Adrenal gland (tissue), 9 donors: ENCODE measurements at regions not wholly inside any gene's neighbourhood (a gene's known extent, or its start where the extent isn't known, plus 50 kb on each side); places are given as distances from the start of the nearest gene placed in this dataset.

ENCODE experiments used
- DNase-seq, 7 donors: peaks; one replicate each; pipeline ENCODE4 v3.0.0-alpha.2; 2019 to 2020
- H3K27ac ChIP-seq, 5 donors: fragments of 200-600 bp; sonication (generic) in 4 of 5; 1 replicate in 3 of 5; 2 replicates in 2 of 5; pipeline versions ENCODE4 v1.5.1 to v1.8.0; 2016 to 2020; ENCODE audit warnings: mild to moderate bottlenecking in 1 of 5
- H3K27me3 ChIP-seq: fragments of 200-600 bp; 2 replicates; pipeline ENCODE4 v1.8.0; 2021
- H3K36me3 ChIP-seq, 2 donors: fragments of 200-600 bp; replicated peaks in 1 of 2; 1 replicate in 1 of 2; 2 replicates in 1 of 2; pipeline versions ENCODE4 v1.5.1 to v1.8.0; 2018 to 2022
- H3K4me1 ChIP-seq, 2 donors: fragments of 200-600 bp; replicated peaks in 1 of 2; 1 replicate in 1 of 2; 2 replicates in 1 of 2; pipeline versions ENCODE4 v1.5.1 to v1.8.0; 2018 to 2021
- H3K4me3 ChIP-seq, 4 donors: fragments of 200-600 bp; sonication (generic) in 3 of 4; one replicate each; pipeline ENCODE4 v1.5.1; 2016 to 2018
- H3K9me3 ChIP-seq, 3 donors: fragments of 200-600 bp; sonication (generic) in 1 of 3; replicated peaks in 1 of 3; 1 replicate in 2 of 3; 2 replicates in 1 of 3; pipeline versions ENCODE4 v1.5.1 to v1.8.0; 2016 to 2021
- POLR2A ChIP-seq, 2 donors: fragments of 450-650 bp; IDR thresholded peaks; one replicate each; pipeline ENCODE4 v1.6.1; 2017; ENCODE audit warnings: antibody characterized with exemption in 2 of 2, mild to moderate bottlenecking in 2 of 2, moderate library complexity in 1 of 2
- WGBS, 4 donors: extraction: QIAGEN DNeasy Blood & Tissue Kit in 2 of 4; methylation state at CpG; one replicate each; pipeline versions ENCODE4 v1.1.5 to v1.1.7; 2013 to 2017; 5-methylcytosine and 5-hydroxymethylcytosine counted together
- intact Hi-C, 2 donors: fragments of 100-400 bp; cut with DNase I; formaldehyde crosslinking; loops; one replicate each; pipeline versions ENCODE4 v1.14.1 to v1.15.0; 2022 to 2023
- TF ChIP-seq, protein P1 (sequence below), 6 experiments: fragments of 450-650 bp in 4 of 6; fragments of 200-600 bp in 2 of 6; sonication (generic) in 1 of 6; IDR thresholded peaks; 1 replicate in 5 of 6; 2 replicates in 1 of 6; pipeline versions ENCODE4 v1.5.1 to v1.8.0; 2016 to 2021; ENCODE audit warnings: antibody characterized with exemption in 6 of 6, mild to moderate bottlenecking in 2 of 6, moderate library complexity in 1 of 6
- donor health status: healthy with polysubstance abuse.
- donor health status: Bipolar disorder and iron deficiency.
- donor health status: DM: yes; HTN: yes; CAD: no.
- donor health status: DM: no; HTN: no; CAD: no.
- donor health status: DM: no; HTN: no; CAD: no.

DNA sequence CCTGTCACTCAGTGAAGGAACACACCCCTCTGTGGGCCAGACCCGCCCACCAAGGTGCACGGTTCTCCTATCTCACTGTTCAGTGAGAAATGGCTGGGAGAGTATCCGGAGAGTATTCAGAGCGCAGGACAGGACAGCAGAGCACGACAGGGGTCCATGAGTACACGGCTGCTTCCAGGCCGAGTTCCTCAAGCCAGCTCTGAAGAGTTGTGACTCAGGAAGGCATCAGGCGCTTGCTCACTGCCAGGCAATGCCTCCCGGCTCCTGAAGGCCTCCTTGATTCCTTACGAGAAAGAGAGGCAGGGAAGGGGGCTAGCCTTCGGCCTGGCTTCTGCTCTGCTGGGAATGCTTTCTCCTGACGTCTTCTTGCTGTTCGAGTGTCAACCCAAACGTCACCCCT is 132.1 kb upstream of the PPP1R26 start:
- Histone ChIP-seq H3K9me3 (no peaks in the 10 kb centered on the region), H3K27ac (no peak overlapping the region), H3K36me3 (no peaks in the 10 kb centered on the region), H3K4me1 (no peaks in the 10 kb centered on the region), H3K27me3 (peaks cover 11% of the 10 kb centered on the region), H3K4me3 (no peak overlapping the region)
- TF ChIP-seq, protein P1, sequence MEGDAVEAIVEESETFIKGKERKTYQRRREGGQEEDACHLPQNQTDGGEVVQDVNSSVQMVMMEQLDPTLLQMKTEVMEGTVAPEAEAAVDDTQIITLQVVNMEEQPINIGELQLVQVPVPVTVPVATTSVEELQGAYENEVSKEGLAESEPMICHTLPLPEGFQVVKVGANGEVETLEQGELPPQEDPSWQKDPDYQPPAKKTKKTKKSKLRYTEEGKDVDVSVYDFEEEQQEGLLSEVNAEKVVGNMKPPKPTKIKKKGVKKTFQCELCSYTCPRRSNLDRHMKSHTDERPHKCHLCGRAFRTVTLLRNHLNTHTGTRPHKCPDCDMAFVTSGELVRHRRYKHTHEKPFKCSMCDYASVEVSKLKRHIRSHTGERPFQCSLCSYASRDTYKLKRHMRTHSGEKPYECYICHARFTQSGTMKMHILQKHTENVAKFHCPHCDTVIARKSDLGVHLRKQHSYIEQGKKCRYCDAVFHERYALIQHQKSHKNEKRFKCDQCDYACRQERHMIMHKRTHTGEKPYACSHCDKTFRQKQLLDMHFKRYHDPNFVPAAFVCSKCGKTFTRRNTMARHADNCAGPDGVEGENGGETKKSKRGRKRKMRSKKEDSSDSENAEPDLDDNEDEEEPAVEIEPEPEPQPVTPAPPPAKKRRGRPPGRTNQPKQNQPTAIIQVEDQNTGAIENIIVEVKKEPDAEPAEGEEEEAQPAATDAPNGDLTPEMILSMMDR (IDR thresholded peaks at IDR 0.05): no peak
- no peak for TF ChIP-seq POLR2A (IDR thresholded peaks at IDR 0.05)
- 60 to 79% (median 71%) methylated on average over 10 to 14 of the region's 14 CpGs for WGBS, 4 donors
- intact Hi-C loops: loop anchor here in 1 of 2 donors (10.0 kb wide), 1 partner anchor 653 kb away; no protein-coding TSS in a partner anchor
- DNase-seq: no peak

DNA sequence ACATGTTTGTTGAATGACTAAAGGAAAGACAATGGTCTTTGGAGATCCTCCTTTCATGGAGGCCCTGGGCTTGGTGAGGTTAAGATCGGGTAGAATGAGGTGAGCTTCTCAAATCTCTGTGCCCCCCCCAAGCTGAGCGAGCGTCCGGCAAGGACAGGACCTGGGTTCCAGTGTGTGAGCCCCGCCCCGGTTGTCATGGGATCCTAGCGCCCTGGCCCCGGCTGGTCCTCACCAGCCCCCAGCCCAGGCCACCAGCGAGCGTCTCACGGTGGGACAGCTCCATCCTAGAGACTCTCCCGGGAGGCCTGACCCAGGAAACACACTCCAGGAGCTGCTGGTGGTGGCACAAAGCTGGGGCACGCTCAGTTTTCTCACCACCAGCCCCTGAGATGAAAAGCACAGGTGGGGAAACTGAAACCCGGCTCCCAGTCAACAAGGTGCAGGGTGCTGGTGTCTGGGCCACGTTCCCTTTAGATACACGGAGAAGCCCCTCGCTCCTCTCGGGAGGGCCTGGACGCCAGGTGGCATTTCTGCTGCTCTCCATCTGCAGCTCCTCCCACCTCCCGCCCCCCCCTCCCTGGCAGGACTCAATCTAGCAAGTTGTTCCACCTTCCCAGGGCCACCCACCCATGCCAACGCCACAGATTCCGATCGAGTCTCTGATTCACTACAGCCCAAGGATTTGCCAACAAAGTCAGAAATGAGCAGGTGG is 131.3 kb upstream of the PPP1R26 start:
- WGBS, 4 donors: 69 to 86% (median 80%) methylated on average over 9 to 23 of the region's 23 CpGs
- TF ChIP-seq, protein P1 (IDR thresholded peaks at IDR 0.05): no peak
- TF ChIP-seq POLR2A (IDR thresholded peaks at IDR 0.05): no peak
- peaks cover 7% of the 10 kb centered on the region for H3K27me3 ChIP-seq
- no peak overlapping the region for H3K4me3 ChIP-seq
- no peaks in the 10 kb centered on the region for H3K9me3 ChIP-seq
- H3K36me3 ChIP-seq: no peaks in the 10 kb centered on the region
- H3K4me1 ChIP-seq: no peaks in the 10 kb centered on the region
- DNase-seq: no peak
- H3K27ac ChIP-seq: no peak overlapping the region
- intact Hi-C loops: loop anchor here in 1 of 2 donors (10.0 kb wide), 1 partner anchor 653 kb away; no protein-coding TSS in a partner anchor

DNA sequence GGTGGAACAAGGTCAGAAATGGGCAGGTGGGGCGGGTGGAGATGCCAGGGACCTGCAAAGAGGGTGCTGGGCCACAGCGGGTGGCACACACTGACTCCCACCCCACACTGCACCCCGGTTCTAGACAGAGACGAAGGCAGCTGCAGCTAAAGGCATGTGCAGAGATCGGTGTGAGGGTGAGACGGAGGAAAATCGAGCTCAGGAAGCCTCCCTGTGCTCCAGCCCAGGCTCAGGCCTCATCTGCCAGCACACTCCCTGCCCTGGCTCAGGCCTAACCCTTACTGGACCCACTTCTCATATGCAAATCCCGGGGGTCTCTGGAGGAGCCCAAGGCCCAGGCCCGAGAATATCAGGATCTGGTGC is 130.8 kb upstream of the PPP1R26 start:
- H3K4me3 ChIP-seq: no peak overlapping the region
- TF ChIP-seq, protein P1 (IDR thresholded peaks at IDR 0.05): no peak
- intact Hi-C loops: loop anchor here in 1 of 2 donors (10.0 kb wide), 1 partner anchor 654 kb away; no protein-coding TSS in a partner anchor
- H3K36me3 ChIP-seq: no peaks in the 10 kb centered on the region
- no peak for DNase-seq
- no peaks in the 10 kb centered on the region for H3K9me3 ChIP-seq
- H3K27me3 ChIP-seq: peaks cover 6% of the 10 kb centered on the region
- WGBS, 4 donors: 65 to 85% (median 82%) methylated on average over 7 to 9 of the region's 9 CpGs
- no peak overlapping the region for H3K27ac ChIP-seq
- no peaks in the 10 kb centered on the region for H3K4me1 ChIP-seq

DNA sequence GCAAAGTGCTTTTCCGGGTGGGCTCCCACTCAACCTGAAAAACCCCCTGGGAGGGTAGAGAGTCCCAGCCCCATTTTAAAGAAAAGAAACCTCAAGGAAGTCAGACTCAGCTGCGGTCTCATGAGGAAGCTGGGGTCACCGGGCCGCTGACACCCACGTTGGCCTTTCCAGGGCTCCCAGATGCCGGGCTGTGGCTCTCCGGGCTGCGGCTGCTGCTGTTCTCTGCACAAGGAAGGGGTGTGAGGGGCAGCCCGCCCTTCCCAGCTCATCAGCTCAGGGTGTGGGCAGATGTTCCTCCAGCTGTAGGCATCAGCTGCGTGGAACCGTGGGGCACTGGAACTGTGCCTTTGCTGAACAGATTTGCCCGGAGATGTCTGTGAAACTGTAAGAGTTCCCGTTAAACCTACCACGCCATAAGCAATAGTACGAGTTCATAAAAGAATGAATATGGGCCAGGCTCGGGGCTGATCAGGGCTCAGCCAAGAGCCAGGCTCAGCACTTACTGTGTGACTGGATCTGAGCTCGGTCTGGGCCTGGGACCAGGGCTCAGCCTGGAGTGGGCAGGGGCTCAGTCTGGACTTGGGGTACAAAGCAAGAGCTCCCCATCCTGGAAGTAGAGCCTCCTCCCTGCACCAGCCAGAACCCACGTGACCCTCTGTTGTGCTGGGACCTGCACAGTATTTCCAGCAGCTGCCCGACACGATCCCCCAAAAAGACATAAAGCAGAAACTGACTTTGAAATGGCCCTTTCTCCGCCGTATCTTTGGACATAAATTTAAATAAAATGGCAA is 130.2 kb upstream of the PPP1R26 start:
- Histone ChIP-seq H3K36me3 (no peaks in the 10 kb centered on the region), H3K27me3 (peaks cover 6% of the 10 kb centered on the region), H3K4me1 (no peaks in the 10 kb centered on the region), H3K27ac (no peak overlapping the region), H3K9me3 (no peaks in the 10 kb centered on the region), H3K4me3 (no peak overlapping the region)
- intact Hi-C loops: loop anchor here in 1 of 2 donors (10.0 kb wide), 1 partner anchor 655 kb away; no protein-coding TSS in a partner anchor
- 70 to 81% (median 74%) methylated on average over 12 to 22 of the region's 22 CpGs for WGBS, 4 donors
- TF ChIP-seq POLR2A (IDR thresholded peaks at IDR 0.05): no peak
- TF ChIP-seq, protein P1 (IDR thresholded peaks at IDR 0.05): no peak
- no peak for DNase-seq
